GM06990 (cell line): ENCODE measurements at regions not wholly inside any gene's neighbourhood (a gene's known extent, or its start where the extent isn't known, plus 50 kb on each side); places are given as distances from the start of the nearest gene placed in this dataset.
"Not testable (repeated sequence)": the region's sequence is repeated elsewhere in the genome, so short reads cannot be mapped to it uniquely, and the experiment has no call there.

Experiments
- DNase-seq: peaks from one replicate; pipeline ENCODE4 v3.0.0-alpha.2; 2011; ENCODE audit not compliant: insufficient read length; ENCODE audit errors: extremely low read depth
- H3K27me3 ChIP-seq: replicated peaks from 2 replicates; pipeline ENCODE4 v1.6.0; 2011; ENCODE audit warnings: low read length; ENCODE audit not compliant: control insufficient read depth, insufficient read depth
- H3K36me3 ChIP-seq: 2 replicates; pipeline ENCODE4 v1.5.1; 2011; ENCODE audit warnings: low read length; ENCODE audit not compliant: control insufficient read depth, insufficient read depth
- H3K4me3 ChIP-seq: replicated peaks from 2 replicates; pipeline ENCODE4 v1.5.1; 2011; ENCODE audit warnings: low read depth, mild to moderate bottlenecking, control low read depth, low read length
- TF ChIP-seq, protein P1 (sequence below): IDR thresholded peaks from 2 replicates; pipeline ENCODE4 v1.5.1; 2011; ENCODE audit warnings: low read length, control low read depth, mild to moderate bottlenecking, inconsistent platforms; ENCODE audit not compliant: insufficient read depth, poor library complexity, severe bottlenecking

- TF ChIP-seq, protein P1, sequence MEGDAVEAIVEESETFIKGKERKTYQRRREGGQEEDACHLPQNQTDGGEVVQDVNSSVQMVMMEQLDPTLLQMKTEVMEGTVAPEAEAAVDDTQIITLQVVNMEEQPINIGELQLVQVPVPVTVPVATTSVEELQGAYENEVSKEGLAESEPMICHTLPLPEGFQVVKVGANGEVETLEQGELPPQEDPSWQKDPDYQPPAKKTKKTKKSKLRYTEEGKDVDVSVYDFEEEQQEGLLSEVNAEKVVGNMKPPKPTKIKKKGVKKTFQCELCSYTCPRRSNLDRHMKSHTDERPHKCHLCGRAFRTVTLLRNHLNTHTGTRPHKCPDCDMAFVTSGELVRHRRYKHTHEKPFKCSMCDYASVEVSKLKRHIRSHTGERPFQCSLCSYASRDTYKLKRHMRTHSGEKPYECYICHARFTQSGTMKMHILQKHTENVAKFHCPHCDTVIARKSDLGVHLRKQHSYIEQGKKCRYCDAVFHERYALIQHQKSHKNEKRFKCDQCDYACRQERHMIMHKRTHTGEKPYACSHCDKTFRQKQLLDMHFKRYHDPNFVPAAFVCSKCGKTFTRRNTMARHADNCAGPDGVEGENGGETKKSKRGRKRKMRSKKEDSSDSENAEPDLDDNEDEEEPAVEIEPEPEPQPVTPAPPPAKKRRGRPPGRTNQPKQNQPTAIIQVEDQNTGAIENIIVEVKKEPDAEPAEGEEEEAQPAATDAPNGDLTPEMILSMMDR: no peak
- Histone ChIP-seq H3K36me3 (no peaks in the 10 kb centered on the region), H3K4me3 (no peak overlapping the region), H3K27me3 (no peaks in the 10 kb centered on the region)
- no peak for DNase-seq
Observed at GRCh38 chr4:91764085-91764484, 539.7 kb upstream of the GRID2 start.

GRCh38 chr4:91769912-91770311 is 533.9 kb upstream of the GRID2 start:
- no peaks in the 10 kb centered on the region for H3K27me3 ChIP-seq
- TF ChIP-seq, protein P1: no peak
- no peak for DNase-seq
- H3K36me3 ChIP-seq: no peaks in the 10 kb centered on the region
- H3K4me3 ChIP-seq: no peak overlapping the region

GRCh38 chr4:91791631-91792030 is 512.1 kb upstream of the GRID2 start:
- not testable (repeated sequence) for H3K27me3 ChIP-seq, DNase-seq, H3K4me3 ChIP-seq, H3K36me3 ChIP-seq

DNA sequence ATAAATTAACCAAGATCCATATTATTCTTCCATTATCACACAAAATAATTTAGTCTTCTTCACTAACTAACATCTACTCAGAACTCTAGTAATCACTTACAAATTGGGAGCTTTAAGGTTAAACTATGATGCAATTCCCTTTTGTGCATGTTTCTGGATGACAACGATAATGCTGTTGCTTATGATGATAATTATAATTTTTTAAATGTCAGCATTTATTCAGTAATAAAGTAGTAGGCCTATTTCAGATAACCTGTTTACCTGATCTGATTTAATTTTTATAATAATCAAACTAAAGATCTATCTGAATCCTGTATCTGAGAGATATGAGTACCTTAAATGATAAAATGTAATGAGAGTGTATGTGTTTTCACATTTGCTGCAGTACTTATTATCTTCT is 507.8 kb upstream of the GRID2 start:
- TF ChIP-seq, protein P1: no peak
- H3K27me3 ChIP-seq: no peaks in the 10 kb centered on the region
- no peak for DNase-seq
- no peak overlapping the region for H3K4me3 ChIP-seq
- no peaks in the 10 kb centered on the region for H3K36me3 ChIP-seq

GRCh38 chr4:91812319-91812718 is 491.4 kb upstream of the GRID2 start:
- no peaks in the 10 kb centered on the region for H3K27me3 ChIP-seq
- TF ChIP-seq, protein P1: no peak
- no peak overlapping the region for H3K4me3 ChIP-seq
- H3K36me3 ChIP-seq: no peaks in the 10 kb centered on the region
- no peak for DNase-seq

- no peaks in the 10 kb centered on the region for H3K36me3 ChIP-seq
- H3K27me3 ChIP-seq: no peaks in the 10 kb centered on the region
- no peak overlapping the region for H3K4me3 ChIP-seq
- no peak for DNase-seq
- TF ChIP-seq, protein P1: no peak
Observed at GRCh38 chr4:91824773-91825172, 479.0 kb upstream of the GRID2 start.
